Stimulated activated CD8-positive, alpha-beta memory T cell treated with anti-CD3 and anti-CD28 coated beads, Interleukin-4, amount 100 ng/mL, for 1 hour (primary cell): ENCODE measurements at regions not wholly inside any gene's neighbourhood (a gene's known extent, or its start where the extent isn't known, plus 50 kb on each side); places are given as distances from the start of the nearest gene placed in this dataset.

Experiments
- DNase-seq, 2 donors: peaks; one replicate each; pipeline ENCODE4 v3.0.0-alpha.2; 2020; ENCODE audit warnings: low read depth in 2 of 2, low spot score in 1 of 2

- DNase-seq = no peak
Measured at GRCh38 chr1:5254131-5254725, 599.8 kb downstream of the AJAP1 start.

- DNase-seq = no peak
Measured at GRCh38 chr1:5253036-5253435, 598.6 kb downstream of the AJAP1 start.

- no peak for DNase-seq
Measured at GRCh38 chr1:5250336-5250735, 595.9 kb downstream of the AJAP1 start.

- DNase-seq = no peak
Measured at GRCh38 chr1:5245348-5245747, 590.9 kb downstream of the AJAP1 start.

GRCh38 chr1:5244631-5245285, 590.3 kb downstream of the AJAP1 start:
- no peak for DNase-seq

GRCh38 chr1:5242850-5243249, 588.4 kb downstream of the AJAP1 start:
- no peak for DNase-seq

GRCh38 chr1:5239911-5240310, 585.5 kb downstream of the AJAP1 start:
- no peak for DNase-seq

GRCh38 chr1:5238351-5239130, 584.1 kb downstream of the AJAP1 start:
- no peak for DNase-seq

GRCh38 chr1:5235355-5235899, 581.0 kb downstream of the AJAP1 start:
- DNase-seq = no peak

- DNase-seq = no peak
Measured at GRCh38 chr1:5232537-5232936, 578.1 kb downstream of the AJAP1 start.

GRCh38 chr1:5231541-5232315, 577.3 kb downstream of the AJAP1 start:
- no peak for DNase-seq

GRCh38 chr1:5227114-5227513, 572.7 kb downstream of the AJAP1 start:
- DNase-seq = no peak

- no peak for DNase-seq
Measured at GRCh38 chr1:5225707-5226704, 571.6 kb downstream of the AJAP1 start.

GRCh38 chr1:5223206-5223605, 568.8 kb downstream of the AJAP1 start:
- no peak for DNase-seq

- DNase-seq = no peak
Measured at GRCh38 chr1:5222626-5223025, 568.2 kb downstream of the AJAP1 start.

- DNase-seq = no peak
Measured at GRCh38 chr1:5221451-5221850, 567.0 kb downstream of the AJAP1 start.

GRCh38 chr1:5220821-5221220, 566.4 kb downstream of the AJAP1 start:
- DNase-seq = no peak

GRCh38 chr1:5220421-5220820, 566.0 kb downstream of the AJAP1 start:
- no peak for DNase-seq

GRCh38 chr1:5200006-5200405, 545.6 kb downstream of the AJAP1 start:
- no peak for DNase-seq

GRCh38 chr1:5198328-5198727, 543.9 kb downstream of the AJAP1 start:
- DNase-seq = no peak
